HFFc6 (cell line): ENCODE measurements at regions not wholly inside any gene's neighbourhood (a gene's known extent, or its start where the extent isn't known, plus 50 kb on each side); places are given as distances from the start of the nearest gene placed in this dataset.
"Not testable (repeated sequence)": the region's sequence is repeated elsewhere in the genome, so short reads cannot be mapped to it uniquely, and the experiment has no call there.

Experiments used
- DNase-seq: peaks from one replicate; pipeline ENCODE4 v3.0.0-alpha.2; 2018
- H3K27ac Mint-ChIP-seq: 2 replicates; pipeline ENCODE4 v1.8.0; 2020; ENCODE audit warnings: mild to moderate bottlenecking, mixed read lengths
- H3K27me3 Mint-ChIP-seq: 2 replicates; pipeline ENCODE4 v1.8.0; 2021; ENCODE audit warnings: mild to moderate bottlenecking, moderate library complexity, mixed read lengths; ENCODE audit not compliant: insufficient read depth
- H3K36me3 Mint-ChIP-seq: 2 replicates; pipeline ENCODE4 v1.8.0; 2021; ENCODE audit warnings: low read depth, mixed read lengths
- H3K4me1 Mint-ChIP-seq: 2 replicates; pipeline ENCODE4 v1.8.0; 2020; ENCODE audit warnings: low read depth, mixed read lengths
- H3K4me3 Mint-ChIP-seq: 2 replicates; pipeline ENCODE4 v1.8.0; 2020; ENCODE audit warnings: mild to moderate bottlenecking, moderate library complexity, mixed read lengths
- H3K9me3 Mint-ChIP-seq: 2 replicates; pipeline ENCODE4 v1.8.0; 2020; ENCODE audit warnings: mild to moderate bottlenecking, mixed read lengths
- CTCF ChIP-seq: fragments of 200-600 bp; sonication (generic); IDR thresholded peaks from 2 replicates; pipeline ENCODE4 v1.5.0; 2021; ENCODE audit warnings: antibody characterized with exemption, mild to moderate bottlenecking

- DNase-seq = no peak
- Mint-ChIP-seq H3K4me1 (no peaks in the 10 kb centered on the region), H3K27ac (no peak overlapping the region), H3K36me3 (peaks cover 52% of the 10 kb centered on the region), H3K4me3 (no peak overlapping the region), H3K9me3 (no peaks in the 10 kb centered on the region), H3K27me3 (peaks cover 2% of the 10 kb centered on the region; the same call in 1 of the 2 replicates)
- no peak for TF ChIP-seq CTCF
Observed at GRCh38 chr7:149604521-149604920, 106.9 kb upstream of the ZNF746 start.

- H3K27ac Mint-ChIP-seq, H3K4me1 Mint-ChIP-seq, H3K9me3 Mint-ChIP-seq, DNase-seq, H3K27me3 Mint-ChIP-seq, H3K4me3 Mint-ChIP-seq: not testable (repeated sequence)
- peaks cover 32% of the 10 kb centered on the region for H3K36me3 Mint-ChIP-seq
Observed at GRCh38 chr7:149600669-149601330, 103.2 kb upstream of the ZNF746 start.

GRCh38 chr7:149599636-149600206 lies 102.1 kb upstream of the ZNF746 start:
- Mint-ChIP-seq H3K9me3 (no peaks in the 10 kb centered on the region), H3K27me3 (peaks cover 2% of the 10 kb centered on the region; the same call in 1 of the 2 replicates), H3K4me1 (no peaks in the 10 kb centered on the region), H3K27ac (no peak overlapping the region; the same call in 1 of the 2 replicates), H3K36me3 (peaks cover 32% of the 10 kb centered on the region), H3K4me3 (no peak overlapping the region)
- DNase-seq = no peak
- TF ChIP-seq CTCF = no peak

- Mint-ChIP-seq H3K36me3 (peaks cover 32% of the 10 kb centered on the region), H3K27me3 (peaks cover 2% of the 10 kb centered on the region; the same call in 1 of the 2 replicates)
- peak; percentile 40 for DNase-seq
Observed at GRCh38 chr7:149598721-149599308, 101.2 kb upstream of the ZNF746 start.

GRCh38 chr7:149597789-149598188 lies 100.2 kb upstream of the ZNF746 start:
- not testable (repeated sequence) for H3K4me3 Mint-ChIP-seq, DNase-seq, H3K9me3 Mint-ChIP-seq, H3K27me3 Mint-ChIP-seq, H3K4me1 Mint-ChIP-seq
- Mint-ChIP-seq H3K27ac (0 out of 2 replicates have a peak overlapping the region, but pooled peaks have one; percentile 0), H3K36me3 (peaks cover 32% of the 10 kb centered on the region)

More at GRCh38 chr7:149598721-149599308, 101.2 kb upstream of the ZNF746 start:
- Mint-ChIP-seq H3K4me3 (no peak overlapping the region), H3K27ac (peak overlapping the region; percentile 36; the same call in 1 of the 2 replicates), H3K4me1 (peaks cover 2% of the 10 kb centered on the region; the same call in 1 of the 2 replicates), H3K9me3 (no peaks in the 10 kb centered on the region)
- TF ChIP-seq CTCF = peak; percentile 73

GRCh38 chr7:149595541-149595940 lies 97.9 kb upstream of the ZNF746 start:
- Mint-ChIP-seq H3K4me1 (peaks cover 4% of the 10 kb centered on the region; the same call in 1 of the 2 replicates), H3K27me3 (peaks cover 2% of the 10 kb centered on the region), H3K27ac (no peak overlapping the region), H3K4me3 (no peak overlapping the region), H3K9me3 (no peaks in the 10 kb centered on the region), H3K36me3 (peaks cover 31% of the 10 kb centered on the region)
- TF ChIP-seq CTCF = no peak
- no peak for DNase-seq
